H9 (cell line): ENCODE measurements at regions not wholly inside any gene's neighbourhood (a gene's known extent, or its start where the extent isn't known, plus 50 kb on each side); places are given as distances from the start of the nearest gene placed in this dataset.

ENCODE experiments used
- DNase-seq: peaks from one replicate; pipeline ENCODE4 v3.0.0-alpha.2; 2017
- H2AFZ ChIP-seq: one replicate; pipeline ENCODE4 v1.6.1; 2013; ENCODE audit warnings: mild to moderate bottlenecking, low read length, control low read depth, moderate library complexity
- H2AK5ac ChIP-seq: 2 replicates; pipeline ENCODE4 v1.6.1; 2013; ENCODE audit warnings: low read length, control low read depth, mixed read lengths; ENCODE audit not compliant: insufficient read length
- H2BK120ac ChIP-seq: one replicate; pipeline ENCODE4 v1.6.1; 2013; ENCODE audit warnings: low read depth, mild to moderate bottlenecking, low read length, control low read depth, inconsistent platforms; ENCODE audit not compliant: poor library complexity, severe bottlenecking
- H2BK12ac ChIP-seq: 2 replicates; pipeline ENCODE4 v1.6.1; 2013; ENCODE audit warnings: low read length, control low read depth, mixed read lengths, low read depth; ENCODE audit not compliant: insufficient read length
- H2BK15ac ChIP-seq: 2 replicates; pipeline ENCODE4 v1.6.1; 2013; ENCODE audit warnings: low read depth, low read length, control low read depth
- H2BK20ac ChIP-seq: one replicate; pipeline ENCODE4 v1.6.1; 2013; ENCODE audit warnings: low read depth, mild to moderate bottlenecking, low read length, control low read depth, inconsistent platforms; ENCODE audit not compliant: poor library complexity, severe bottlenecking
- H2BK5ac ChIP-seq: 2 replicates; pipeline ENCODE4 v1.6.1; 2013; ENCODE audit warnings: low read length, control low read depth, mixed read lengths; ENCODE audit not compliant: insufficient read length
- H3K14ac ChIP-seq: 2 replicates; pipeline ENCODE4 v1.6.1; 2013; ENCODE audit warnings: low read length, control low read depth; ENCODE audit not compliant: insufficient read depth
- H3K18ac ChIP-seq: 2 replicates; pipeline ENCODE4 v1.6.1; 2013; ENCODE audit warnings: low read depth, mild to moderate bottlenecking, mixed read lengths, low read length, control low read depth; ENCODE audit not compliant: insufficient read length
- H3K23ac ChIP-seq: 2 replicates; pipeline ENCODE4 v1.6.1; 2013; ENCODE audit warnings: low read length, control low read depth, mixed read lengths, low read depth; ENCODE audit not compliant: insufficient read length
- H3K23me2 ChIP-seq: 2 replicates; pipeline ENCODE4 v1.6.1; 2013; ENCODE audit warnings: low read depth, mild to moderate bottlenecking, mixed read lengths, low read length, control low read depth; ENCODE audit not compliant: insufficient read length, poor library complexity, severe bottlenecking
- H3K27ac ChIP-seq: 2 replicates; pipeline ENCODE4 v1.5.1; 2013; ENCODE audit warnings: low read length, control low read depth, mixed read lengths, low read depth; ENCODE audit not compliant: insufficient read length
- H3K27me3 ChIP-seq: 2 replicates; pipeline ENCODE4 v1.6.1; 2013; ENCODE audit warnings: low read length, control low read depth, inconsistent platforms; ENCODE audit not compliant: insufficient read depth
- H3K4ac ChIP-seq: 2 replicates; pipeline ENCODE4 v1.6.1; 2013; ENCODE audit warnings: low read depth, mild to moderate bottlenecking, control low read depth, inconsistent platforms, low read length, moderate library complexity
- H3K4me1 ChIP-seq: 2 replicates; pipeline ENCODE4 v1.6.1; 2013; ENCODE audit warnings: low read length, control low read depth, inconsistent platforms; ENCODE audit not compliant: insufficient read depth
- H3K4me2 ChIP-seq: 2 replicates; pipeline ENCODE4 v1.6.1; 2013; ENCODE audit warnings: low read length, control low read depth, mixed read lengths; ENCODE audit not compliant: insufficient read length, insufficient read depth
- H3K56ac ChIP-seq: 2 replicates; pipeline ENCODE4 v1.6.1; 2013; ENCODE audit warnings: low read depth, mild to moderate bottlenecking, mixed read lengths, low read length, control low read depth; ENCODE audit not compliant: insufficient read length
- H3K79me1 ChIP-seq: 2 replicates; pipeline ENCODE4 v1.6.1; 2013; ENCODE audit warnings: low read depth, mild to moderate bottlenecking, moderate library complexity, low read length, control low read depth, inconsistent platforms; ENCODE audit not compliant: insufficient read depth, poor library complexity, severe bottlenecking
- H3K79me2 ChIP-seq: 2 replicates; pipeline ENCODE4 v1.6.1; 2013; ENCODE audit warnings: low read length, control low read depth, inconsistent platforms; ENCODE audit not compliant: insufficient read depth
- H3K9ac ChIP-seq: 2 replicates; pipeline ENCODE4 v1.6.1; 2013; ENCODE audit warnings: low read length, control low read depth, mixed read lengths; ENCODE audit not compliant: insufficient read length; ENCODE audit errors: extremely low read depth
- H3K9me3 ChIP-seq: one replicate; pipeline ENCODE4 v1.6.1; 2013; ENCODE audit warnings: low read depth, low read length, inconsistent platforms; ENCODE audit not compliant: control insufficient read depth
- H3T11ph ChIP-seq: one replicate; pipeline ENCODE4 v1.6.1; 2013; ENCODE audit warnings: mild to moderate bottlenecking, low read length, control low read depth, inconsistent platforms
- H4K20me1 ChIP-seq: one replicate; pipeline ENCODE4 v1.6.1; 2013; ENCODE audit not compliant: control insufficient read depth, insufficient read length, insufficient read depth
- H4K5ac ChIP-seq: 2 replicates; pipeline ENCODE4 v1.6.1; 2013; ENCODE audit warnings: low read depth, mild to moderate bottlenecking, mixed read lengths, low read length, control low read depth; ENCODE audit not compliant: insufficient read length
- H4K8ac ChIP-seq: replicated peaks from 2 replicates; pipeline ENCODE4 v1.6.1; 2013; ENCODE audit warnings: low read length, control low read depth, mixed read lengths, low read depth; ENCODE audit not compliant: insufficient read length
- H4K91ac ChIP-seq: 2 replicates; pipeline ENCODE4 v1.6.1; 2013; ENCODE audit warnings: low read depth, mild to moderate bottlenecking, moderate library complexity, mixed read lengths, low read length, control low read depth; ENCODE audit not compliant: insufficient read length
- H3K27ac Mint-ChIP-seq, 3 experiments: 2 replicates in 2 of 3; 3 replicates in 1 of 3; pipeline ENCODE4 v1.8.0; 2020 to 2021; ENCODE audit warnings: mixed read lengths in 3 of 3, mild to moderate bottlenecking in 1 of 3, moderate library complexity in 1 of 3
- H3K27me3 Mint-ChIP-seq: 2 replicates; pipeline ENCODE4 v1.8.0; 2021; ENCODE audit warnings: low read depth, mild to moderate bottlenecking, moderate library complexity, mixed read lengths
- H3K36me3 Mint-ChIP-seq, 3 experiments: 2 replicates in 2 of 3; 3 replicates in 1 of 3; pipeline ENCODE4 v1.8.0; 2020 to 2021; ENCODE audit warnings: low read depth in 3 of 3, mixed read lengths in 3 of 3; ENCODE audit not compliant: insufficient read depth in 1 of 3
- H3K4me1 Mint-ChIP-seq, 2 experiments: 2 replicates each; pipeline ENCODE4 v1.8.0; 2020; ENCODE audit warnings: mixed read lengths in 2 of 2
- H3K4me3 Mint-ChIP-seq, 2 experiments: 2 replicates in 1 of 2; 3 replicates in 1 of 2; pipeline ENCODE4 v1.8.0; 2020 to 2021; ENCODE audit warnings: mild to moderate bottlenecking in 2 of 2, mixed read lengths in 2 of 2, moderate library complexity in 1 of 2
- H3K9me3 Mint-ChIP-seq, 2 experiments: 2 replicates in 1 of 2; 3 replicates in 1 of 2; pipeline ENCODE4 v1.8.0; 2020; ENCODE audit warnings: mild to moderate bottlenecking in 2 of 2, mixed read lengths in 2 of 2, moderate library complexity in 1 of 2
- WGBS: extraction: QIAGEN DNeasy Blood & Tissue Kit; methylation state at CpG from one replicate; pipeline ENCODE4 v1.1.7; 2013; ENCODE audit warnings: missing lambda C conversion rate, low lambda C conversion rate, mixed read lengths; ENCODE audit not compliant: insufficient read length; ENCODE audit errors: extremely low coverage; 5-methylcytosine and 5-hydroxymethylcytosine counted together
- TF ChIP-seq, protein P1 (sequence below): fragments of 200-600 bp; sonication (generic); conservative IDR thresholded peaks from 3 replicates; pipeline ENCODE4 v1.8.0; 2021; ENCODE audit warnings: antibody characterized with exemption, mild to moderate bottlenecking

DNA sequence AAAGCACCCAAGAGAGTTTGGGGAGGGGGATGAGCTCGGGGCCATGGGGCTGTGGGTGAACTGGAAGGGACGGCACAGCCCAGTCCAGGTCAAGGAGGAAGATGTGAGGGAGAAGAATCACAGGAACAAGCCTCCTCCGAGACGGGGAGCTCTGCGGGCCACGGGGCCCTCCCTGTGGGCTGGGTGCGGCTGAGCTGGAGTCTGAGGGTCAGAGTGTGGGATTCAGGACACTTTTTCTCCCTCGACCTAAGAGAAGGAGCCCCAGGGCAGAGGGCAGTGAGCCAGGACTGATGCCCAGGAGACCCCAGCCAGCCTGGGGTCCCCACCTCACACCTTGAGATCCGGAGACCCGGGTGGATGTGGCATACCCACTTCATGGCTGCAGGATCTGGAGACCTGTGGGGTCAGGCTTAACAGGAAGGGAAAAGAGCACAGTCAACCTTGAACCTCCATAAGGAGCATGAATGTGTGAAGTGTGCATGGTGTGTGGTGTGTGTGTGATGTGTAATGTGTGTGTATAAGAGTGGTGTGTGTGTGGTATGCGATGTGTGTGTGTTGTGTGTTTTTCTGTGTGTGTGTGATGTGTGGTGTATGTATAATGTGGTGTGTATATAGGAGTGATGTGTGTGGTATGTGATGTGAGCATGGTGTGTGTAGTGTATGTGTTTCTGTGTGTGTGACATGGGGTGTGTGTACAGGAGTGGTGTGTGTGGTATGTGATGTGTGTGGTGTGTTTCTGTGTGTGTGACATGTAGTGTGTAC, 504.6 kb downstream of the BRD1 start:
- Mint-ChIP-seq H3K9me3 (peaks cover 6 to 9% of the 10 kb centered on the region in 2 experiments; a peak in 2 of 5 replicates), H3K27me3 (peaks cover 17% of the 10 kb centered on the region), H3K27ac (no peak overlapping the region; a peak in 1 of 7 replicates), H3K4me3 (no peak overlapping the region; a peak in 1 of 5 replicates), H3K4me1 (no peaks in the 10 kb centered on the region), H3K36me3 (peaks cover 0 to 6% (median 0%) of the 10 kb centered on the region in 3 experiments; a peak in 2 of 7 replicates)
- H3K4me2 ChIP-seq: no peak overlapping the region
- H3K79me2 ChIP-seq: no peaks in the 10 kb centered on the region
- no peak overlapping the region for H3K9ac ChIP-seq
- no peak overlapping the region for H3K23ac ChIP-seq
- H3K18ac ChIP-seq: no peak overlapping the region
- no peak overlapping the region for H4K5ac ChIP-seq
- H3K4me1 ChIP-seq: no peaks in the 10 kb centered on the region
- no peak overlapping the region for H2AK5ac ChIP-seq
- H2BK15ac ChIP-seq: no peak overlapping the region
- no peak overlapping the region for H2AFZ ChIP-seq
- H3K23me2 ChIP-seq: no peaks in the 10 kb centered on the region
- no peak overlapping the region for H2BK12ac ChIP-seq
- H4K91ac ChIP-seq: no peak overlapping the region
- no peak overlapping the region for H3K27ac ChIP-seq
- TF ChIP-seq, protein P1, sequence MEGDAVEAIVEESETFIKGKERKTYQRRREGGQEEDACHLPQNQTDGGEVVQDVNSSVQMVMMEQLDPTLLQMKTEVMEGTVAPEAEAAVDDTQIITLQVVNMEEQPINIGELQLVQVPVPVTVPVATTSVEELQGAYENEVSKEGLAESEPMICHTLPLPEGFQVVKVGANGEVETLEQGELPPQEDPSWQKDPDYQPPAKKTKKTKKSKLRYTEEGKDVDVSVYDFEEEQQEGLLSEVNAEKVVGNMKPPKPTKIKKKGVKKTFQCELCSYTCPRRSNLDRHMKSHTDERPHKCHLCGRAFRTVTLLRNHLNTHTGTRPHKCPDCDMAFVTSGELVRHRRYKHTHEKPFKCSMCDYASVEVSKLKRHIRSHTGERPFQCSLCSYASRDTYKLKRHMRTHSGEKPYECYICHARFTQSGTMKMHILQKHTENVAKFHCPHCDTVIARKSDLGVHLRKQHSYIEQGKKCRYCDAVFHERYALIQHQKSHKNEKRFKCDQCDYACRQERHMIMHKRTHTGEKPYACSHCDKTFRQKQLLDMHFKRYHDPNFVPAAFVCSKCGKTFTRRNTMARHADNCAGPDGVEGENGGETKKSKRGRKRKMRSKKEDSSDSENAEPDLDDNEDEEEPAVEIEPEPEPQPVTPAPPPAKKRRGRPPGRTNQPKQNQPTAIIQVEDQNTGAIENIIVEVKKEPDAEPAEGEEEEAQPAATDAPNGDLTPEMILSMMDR: no peak
- no peak for DNase-seq
- H3K14ac ChIP-seq: no peak overlapping the region
- H3K56ac ChIP-seq: no peak overlapping the region
- H3K9me3 ChIP-seq: no peaks in the 10 kb centered on the region
- H4K8ac ChIP-seq: no peak overlapping the region
- H3K79me1 ChIP-seq: no peaks in the 10 kb centered on the region
- WGBS: 100% methylated on average over 1 of the region's 11 CpGs
- no peak overlapping the region for H3K4ac ChIP-seq
- no peak overlapping the region for H2BK20ac ChIP-seq
- no peaks in the 10 kb centered on the region for H3K27me3 ChIP-seq
- H2BK120ac ChIP-seq: no peak overlapping the region
- H2BK5ac ChIP-seq: no peak overlapping the region
- no peak overlapping the region for H3T11ph ChIP-seq
- no peaks in the 10 kb centered on the region for H4K20me1 ChIP-seq
